Inferior parietal cortex (tissue), 1 donor: ENCODE measurements at regions not wholly inside any gene's neighbourhood (a gene's known extent, or its start where the extent isn't known, plus 50 kb on each side); places are given as distances from the start of the nearest gene placed in this dataset.
"Not testable (repeated sequence)": the region's sequence is repeated elsewhere in the genome, so short reads cannot be mapped to it uniquely, and the experiment has no call there.

Experiments used
- DNase-seq: peaks from one replicate; pipeline ENCODE4 v3.0.0-alpha.2; 2016; ENCODE audit errors: extremely low spot score

DNA sequence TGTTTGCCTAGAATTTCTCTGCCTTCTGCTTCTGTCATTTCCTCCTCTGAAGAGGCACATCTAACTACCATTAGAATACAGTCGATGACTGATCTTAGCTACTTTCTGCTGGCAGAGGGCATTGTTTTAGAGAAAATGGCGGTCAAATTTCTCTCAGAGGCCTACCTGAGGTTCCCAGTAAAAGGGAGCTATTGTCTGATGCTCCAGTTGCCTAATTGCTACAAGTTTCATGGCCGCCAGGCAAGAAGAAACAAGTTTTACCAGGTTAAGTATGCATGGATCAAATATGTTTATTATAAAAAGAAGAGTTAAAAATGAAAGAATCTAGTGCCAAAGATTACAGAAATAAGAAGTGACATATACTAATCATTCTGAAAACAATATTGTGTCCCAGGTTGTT, 416.6 kb downstream of the DSC3 start:
- no peak for DNase-seq

DNA sequence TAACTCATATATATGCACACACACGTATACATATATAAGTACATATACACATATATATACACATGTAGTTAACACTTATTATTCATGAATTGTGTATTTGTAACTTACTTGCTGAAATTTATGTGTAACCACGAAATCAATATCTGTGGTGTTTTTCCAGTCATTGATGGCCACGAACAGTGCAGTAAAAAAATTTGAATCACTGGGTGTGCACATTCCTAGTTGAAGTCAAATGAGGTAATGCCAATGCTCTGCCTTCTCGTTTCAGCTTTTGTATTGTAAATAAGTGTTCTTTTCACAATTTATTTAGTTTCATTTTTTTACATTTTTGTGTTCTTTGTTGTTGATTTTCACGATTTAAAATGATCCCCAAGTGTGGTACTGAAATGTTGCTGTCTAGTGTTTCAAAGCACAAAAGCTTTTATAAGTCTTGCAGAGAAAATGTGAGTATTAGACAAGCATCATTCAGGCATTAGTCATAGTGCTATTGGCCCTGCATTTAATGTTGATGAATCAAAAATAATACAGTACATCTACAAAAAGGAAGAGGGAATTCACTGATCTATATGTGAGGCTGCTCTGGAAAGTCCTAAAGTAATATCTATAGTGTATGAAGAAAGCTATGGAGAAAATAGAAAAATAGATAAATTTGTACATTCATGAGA, 419.0 kb downstream of the DSC3 start:
- DNase-seq: no peak

DNA sequence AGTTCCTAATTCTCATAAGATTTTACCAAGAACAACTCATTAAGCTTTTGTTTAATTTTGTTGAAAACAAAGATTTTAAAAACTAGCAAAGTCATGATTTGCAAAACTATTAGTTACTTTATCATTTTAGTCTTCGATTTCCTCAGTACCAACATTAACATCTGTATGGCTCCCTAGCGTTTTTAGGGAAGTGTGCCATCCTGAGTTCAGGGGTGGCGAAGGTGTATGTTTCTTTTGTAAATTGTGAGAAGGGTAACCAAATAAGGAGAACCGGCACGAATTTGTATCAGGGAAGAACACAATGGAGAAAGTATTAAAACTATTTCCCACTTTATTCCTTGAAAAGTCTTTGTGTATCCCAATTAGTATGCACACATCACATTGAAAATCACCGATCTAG, 419.9 kb downstream of the DSC3 start:
- no peak for DNase-seq

DNA sequence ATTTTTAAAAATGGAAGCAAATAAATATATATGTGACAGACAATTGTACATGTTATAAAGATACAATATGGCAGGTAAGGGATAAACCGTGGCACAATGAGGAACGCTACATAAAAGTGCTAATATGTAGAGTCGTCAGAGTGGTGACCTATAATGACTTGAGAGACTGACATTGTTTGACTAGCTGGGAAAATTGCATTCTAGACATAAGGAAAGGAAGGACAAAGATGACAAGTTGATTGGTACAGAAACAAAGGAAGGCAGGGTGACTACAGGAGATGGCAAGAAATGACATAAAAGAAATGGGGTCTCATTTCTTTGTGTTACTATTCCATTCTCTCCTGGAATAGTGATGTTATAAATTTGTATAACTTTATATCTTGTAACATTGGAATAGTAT, 420.4 kb downstream of the DSC3 start:
- no peak for DNase-seq

DNA sequence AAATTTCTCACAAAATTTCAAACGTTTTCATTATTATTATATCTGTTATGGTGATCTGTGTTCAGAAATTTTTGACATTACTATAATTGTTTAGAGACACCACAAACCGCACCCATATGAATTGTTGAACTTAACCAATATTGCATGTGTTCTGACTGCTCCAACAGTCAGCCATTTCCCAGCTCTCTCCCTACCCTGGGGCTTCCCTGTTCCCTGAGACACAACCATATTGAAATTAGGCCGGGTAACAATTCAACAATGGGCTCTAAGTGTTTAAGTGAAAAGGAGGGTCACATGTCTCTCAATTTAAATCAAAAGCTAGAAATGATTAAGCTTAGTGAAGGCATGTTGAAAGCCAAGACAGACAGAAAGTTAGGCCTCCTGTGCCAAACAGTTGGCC, 424.0 kb downstream of the DSC3 start:
- no peak for DNase-seq

- DNase-seq: no peak
Observed at GRCh38 chr18:30616414-30616813, 426.1 kb downstream of the DSC3 start.

DNA sequence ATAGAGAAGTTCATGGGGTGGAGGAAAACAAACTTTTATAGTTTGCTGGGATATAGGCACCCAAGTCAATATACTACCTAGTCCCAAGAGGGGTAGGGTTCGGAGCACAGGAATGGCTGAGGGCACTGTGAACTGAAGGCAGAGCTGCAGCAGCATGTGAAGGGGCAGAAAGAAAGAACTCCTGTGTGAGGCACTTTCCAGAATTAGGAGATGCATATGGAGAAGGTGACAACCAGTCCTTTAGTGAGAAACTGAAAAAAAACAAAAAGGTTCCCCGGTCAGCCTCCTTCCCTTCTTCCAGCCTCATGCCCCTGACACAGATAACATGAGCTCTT, 429.1 kb downstream of the DSC3 start:
- DNase-seq: no peak

DNA sequence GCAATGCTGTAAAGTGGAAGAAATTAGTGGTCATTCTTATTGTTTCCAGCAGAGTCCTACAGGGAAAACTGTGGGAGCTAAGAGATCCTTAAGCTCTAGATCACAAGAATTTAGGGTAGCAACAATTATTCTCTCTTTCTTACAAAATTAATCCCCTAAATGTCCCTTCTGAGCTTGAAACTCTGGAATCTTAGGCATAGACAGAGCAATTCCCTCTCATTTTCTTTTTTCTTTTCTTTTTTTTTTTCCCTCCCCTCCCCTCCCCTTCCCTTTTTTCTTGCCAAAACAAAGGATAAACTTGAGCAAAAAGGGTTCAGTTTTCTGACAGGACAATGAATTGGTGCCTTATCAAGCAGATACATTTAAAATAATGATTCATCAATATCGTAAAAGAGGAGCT, 441.0 kb downstream of the DSC3 start:
- DNase-seq: no peak

DNA sequence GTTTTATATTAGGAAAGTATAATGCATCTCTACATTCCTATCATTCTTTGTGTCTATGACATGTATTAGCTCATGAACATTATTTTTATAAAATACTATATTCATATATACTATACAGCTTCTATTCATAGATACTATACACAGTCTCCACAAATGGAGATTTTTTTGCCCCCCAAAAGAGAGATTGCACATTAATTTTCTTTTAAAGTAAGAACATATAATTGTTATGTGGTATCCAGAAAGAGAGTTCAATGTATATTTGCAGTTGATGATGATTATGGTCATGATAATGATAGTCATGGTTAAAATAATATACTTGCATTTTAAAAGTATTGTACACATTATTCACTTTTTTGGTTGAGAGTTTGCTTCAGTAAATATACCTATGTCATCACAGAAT, 445.3 kb downstream of the DSC3 start:
- DNase-seq: no peak

DNA sequence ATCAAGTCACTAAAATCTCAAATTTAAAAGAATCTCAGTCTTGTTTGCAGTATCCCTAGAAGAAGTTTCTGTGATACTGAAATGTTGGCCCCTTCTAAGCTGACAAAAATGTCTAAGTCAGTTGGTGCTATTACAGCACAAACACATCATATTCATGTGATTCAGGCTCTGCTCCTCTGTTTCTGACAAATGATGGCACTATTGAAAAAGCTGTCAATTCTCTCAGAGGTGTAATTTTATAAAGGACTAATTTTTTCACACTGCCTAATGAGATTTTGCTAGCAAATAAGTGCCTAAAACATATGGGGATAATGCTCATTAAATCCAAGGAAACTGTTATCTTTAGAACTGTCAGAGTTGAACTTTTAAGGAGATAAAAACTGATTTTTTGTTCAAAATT, 445.9 kb downstream of the DSC3 start:
- no peak for DNase-seq

DNA sequence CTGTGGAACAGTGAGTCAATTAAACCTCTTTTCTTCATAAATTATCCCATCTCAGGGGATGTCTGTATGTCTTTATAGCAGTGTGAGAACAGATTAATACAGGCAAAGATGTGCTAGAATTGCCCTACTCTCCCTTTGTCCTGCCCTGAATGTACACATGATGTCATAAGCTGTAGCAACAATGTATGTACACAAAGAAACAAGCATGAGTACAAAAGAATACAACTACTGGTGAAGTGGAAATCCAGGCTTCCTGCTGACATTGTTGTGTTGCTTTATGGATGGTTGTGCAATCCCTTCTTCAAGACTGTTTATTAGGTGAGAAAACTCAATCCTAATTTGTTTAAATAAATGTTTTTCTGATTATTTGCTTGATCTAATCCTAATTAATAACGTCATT, 446.6 kb downstream of the DSC3 start:
- no peak for DNase-seq

- DNase-seq: not testable (repeated sequence)
Observed at GRCh38 chr18:30594911-30595310, 447.6 kb downstream of the DSC3 start.

- DNase-seq: no peak
Observed at GRCh38 chr18:30591462-30591861, 451.1 kb downstream of the DSC3 start.

DNA sequence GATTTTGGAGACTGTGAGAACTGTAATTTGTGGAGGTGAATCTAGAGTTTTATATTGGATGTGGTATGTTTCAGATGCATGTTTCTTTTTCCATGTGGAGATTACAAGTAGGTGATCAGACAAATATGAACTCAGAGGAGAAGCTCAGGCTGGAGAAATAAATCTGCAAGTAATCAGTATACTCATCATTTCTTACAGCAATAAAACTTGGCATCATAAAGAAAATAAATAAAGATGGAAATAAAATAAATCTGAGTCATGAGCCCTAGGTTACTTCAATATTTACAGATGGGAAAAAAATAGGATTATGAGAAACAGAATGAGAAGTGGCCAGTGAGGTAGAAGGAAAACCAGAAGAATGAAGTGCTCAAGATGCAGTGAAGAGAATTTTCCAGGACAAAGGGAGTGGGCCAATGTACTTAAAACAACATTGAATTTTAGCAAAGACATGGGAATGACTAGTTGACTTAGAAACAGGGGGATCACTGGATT, 453.8 kb downstream of the DSC3 start:
- no peak for DNase-seq

DNA sequence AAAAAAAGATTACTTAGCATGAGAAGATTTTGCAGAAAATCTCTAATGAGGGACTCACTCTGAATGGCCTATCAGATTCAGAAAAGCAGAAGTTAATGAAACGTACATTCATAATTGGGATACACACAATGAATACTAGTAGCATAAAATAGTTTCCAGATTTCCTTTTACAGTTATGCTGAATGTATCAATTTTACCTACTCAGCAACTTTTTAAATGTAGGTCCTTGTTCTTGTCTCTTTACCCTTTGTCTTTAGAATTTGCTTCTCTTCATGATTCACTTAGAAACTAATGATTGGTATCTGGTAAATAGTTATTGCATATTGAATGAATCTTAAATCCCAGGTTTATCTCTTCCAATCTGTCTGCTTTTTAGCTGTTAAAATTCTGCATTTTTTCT, 458.8 kb downstream of the DSC3 start:
- DNase-seq: no peak

GRCh38 chr18:30582078-30582477, 460.5 kb downstream of the DSC3 start:
- DNase-seq: no peak

DNA sequence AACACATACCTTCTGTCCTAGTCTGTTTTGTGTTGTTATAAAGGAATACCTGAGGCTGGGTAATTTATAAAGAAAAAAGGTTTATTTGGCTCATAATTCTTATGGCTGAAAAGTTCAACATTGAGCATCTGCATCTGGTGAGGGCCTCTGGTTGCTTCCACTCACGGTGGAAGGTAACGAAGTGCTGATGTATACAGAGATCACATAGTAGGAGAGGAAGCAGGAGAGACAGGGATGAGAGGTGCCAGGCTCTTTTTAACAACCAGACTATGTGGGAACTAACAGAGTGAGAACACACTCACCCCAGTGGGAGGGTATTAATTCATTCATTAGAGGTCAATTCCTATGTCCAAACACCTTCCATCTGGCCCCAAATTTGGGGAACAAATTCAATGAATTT, 463.8 kb downstream of the DSC3 start:
- no peak for DNase-seq

DNA sequence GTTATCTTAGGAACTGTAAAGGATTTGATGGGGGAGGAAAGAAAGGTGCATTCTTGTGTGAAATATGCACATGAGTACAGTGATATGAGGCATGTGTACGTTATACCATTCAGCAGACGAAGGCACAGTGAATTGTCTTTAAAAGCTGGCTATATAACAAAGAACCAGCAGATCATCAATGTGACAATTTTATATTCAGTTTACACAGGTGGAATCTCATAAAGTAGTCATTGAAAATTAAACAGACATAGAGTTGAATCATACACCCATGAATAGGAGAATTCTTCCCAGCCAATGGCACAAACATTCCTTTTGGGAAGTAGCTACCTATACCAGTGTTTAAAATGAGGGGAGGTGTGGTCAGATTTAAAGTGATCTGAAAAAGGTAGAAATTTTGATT, 470.3 kb downstream of the DSC3 start:
- DNase-seq: no peak

- no peak for DNase-seq
Observed at GRCh38 chr18:30568333-30568732, 474.2 kb downstream of the DSC3 start.

GRCh38 chr18:30566877-30567276, 475.7 kb downstream of the DSC3 start:
- no peak for DNase-seq

DNA sequence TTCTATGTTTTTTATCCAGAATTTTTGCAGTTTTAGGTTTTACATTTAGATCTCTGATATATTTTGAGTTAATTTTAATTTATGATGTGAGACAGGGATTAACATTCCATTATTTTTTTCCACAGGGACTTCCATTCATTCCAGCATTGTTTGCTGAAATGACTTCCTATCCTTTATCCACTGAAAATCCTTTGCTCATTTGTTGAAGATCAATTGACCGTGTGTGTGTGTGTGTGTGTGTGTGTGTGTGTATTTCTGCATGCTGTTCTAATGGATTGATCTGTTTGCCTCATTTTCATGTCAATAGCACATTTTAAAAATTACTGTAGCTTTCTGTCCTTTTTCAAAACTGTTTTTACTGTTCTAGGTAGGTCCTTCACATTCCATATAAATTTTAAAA, 480.3 kb downstream of the DSC3 start:
- no peak for DNase-seq

DNA sequence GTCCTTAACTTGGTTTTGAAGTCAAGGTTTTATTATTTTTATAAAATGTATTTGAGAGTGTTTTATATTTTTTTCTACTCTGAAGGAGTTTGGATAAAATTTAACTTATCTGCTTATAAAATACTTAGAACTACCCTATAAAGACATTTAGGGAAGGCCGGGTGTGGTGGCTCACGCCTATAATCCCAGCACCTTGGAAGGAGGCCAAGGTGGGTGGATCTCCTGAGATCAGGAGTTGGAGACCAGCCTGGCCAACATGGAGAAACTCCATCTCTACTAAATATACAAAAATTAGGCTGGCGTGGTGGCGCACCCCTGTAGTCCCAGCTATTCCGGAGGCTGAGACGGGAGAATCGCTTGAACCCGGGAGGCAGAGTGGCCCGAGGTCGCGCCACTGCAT, 486.4 kb downstream of the DSC3 start:
- DNase-seq: no peak

DNA sequence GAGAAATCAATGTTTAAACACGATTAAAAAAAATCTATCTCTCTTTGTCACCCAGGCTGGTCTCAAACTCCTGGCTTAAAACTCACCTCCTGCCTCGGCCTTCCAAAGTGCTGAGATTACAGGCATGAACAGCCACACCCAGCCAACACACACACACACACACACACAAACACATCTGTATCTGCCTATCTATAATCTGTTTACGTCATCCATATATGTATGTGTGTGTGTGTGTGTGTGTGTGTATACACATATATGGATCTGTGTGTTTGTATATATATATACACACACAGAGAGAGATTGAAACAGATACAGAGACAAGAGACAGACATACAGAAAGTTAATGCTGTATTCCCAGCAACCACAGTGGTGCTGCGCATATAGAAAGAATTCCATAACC, 497.1 kb downstream of the DSC3 start:
- DNase-seq: no peak

DNA sequence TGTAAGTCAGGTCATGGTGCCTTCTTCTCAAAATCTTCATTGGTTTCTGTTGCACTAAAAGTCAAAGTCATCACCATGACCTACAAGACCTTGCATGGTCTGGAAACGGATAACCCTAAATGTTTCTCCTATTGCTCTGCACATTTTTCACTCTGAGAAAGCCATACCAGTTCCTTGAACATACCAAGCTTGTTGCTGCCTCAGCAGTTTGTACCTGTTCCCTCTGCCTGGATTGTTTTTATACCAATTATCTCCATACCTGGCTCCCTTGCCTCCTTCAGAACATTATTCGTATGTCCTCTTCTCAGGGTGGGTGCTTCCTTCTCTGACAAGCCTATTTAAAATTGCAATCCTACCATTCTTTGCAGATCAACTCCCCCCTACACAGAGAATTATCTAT, 498.4 kb downstream of the DSC3 start:
- no peak for DNase-seq
